ENCODE measurements at regions not wholly inside any gene's neighbourhood (a gene's known extent, or its start where the extent isn't known, plus 50 kb on each side); places are given as distances from the start of the nearest gene placed in this dataset.

GRCh38 chr4:108333353-108333942, 164.7 kb upstream of the LEF1 start:
- TF ChIP-seq CTCF (IDR thresholded peaks at IDR 0.05) (no peak), POLR2A (IDR thresholded peaks at IDR 0.05) (no peak)
